HEK293 (cell line): ENCODE measurements at regions not wholly inside any gene's neighbourhood (a gene's known extent, or its start where the extent isn't known, plus 50 kb on each side); places are given as distances from the start of the nearest gene placed in this dataset.

Source experiments
- ZNF530 ChIP-seq: fragments of 450-650 bp; formaldehyde crosslinking; IDR thresholded peaks from 2 replicates; pipeline ENCODE4 v1.5.1; 2016; ENCODE audit warnings: low read depth, missing biosample characterization, missing genetic modification characterization
- ZNF610 ChIP-seq: fragments of 450-650 bp; formaldehyde crosslinking; IDR thresholded peaks from 2 replicates; pipeline ENCODE4 v1.5.1; 2016; ENCODE audit warnings: missing biosample characterization, missing genetic modification characterization, borderline replicate concordance

GRCh38 chr3:43862470-43862869, 171.7 kb downstream of the ABHD5 start:
- TF ChIP-seq ZNF610 (tag by site-specific recombination) (no peak), ZNF530 (no peak)
